Endothelial cell of umbilical vein (primary cell): ENCODE measurements at regions not wholly inside any gene's neighbourhood (a gene's known extent, or its start where the extent isn't known, plus 50 kb on each side); places are given as distances from the start of the nearest gene placed in this dataset.

Source experiments
- BruUV-seq: library from RNA; stranded (reverse); fragments of 400-500 nt; replicated peaks from 2 replicates; lab custom pipeline; 2021; lab: Mats Ljungman, UMichigan
- CTCF ChIA-PET: fragments of 300-600, 350-600 bp; sonication (Branson Sonifier 250); formaldehyde crosslinking; loops from one replicate; lab custom pipeline; 2021; ENCODE audit warnings: antibody characterized with exemption, inconsistent platforms; lab: Charles Lee
- POLR2A ChIA-PET: fragments of 300-600, 350-600 bp; sonication (Branson Sonifier 250); formaldehyde crosslinking; loops from one replicate; lab custom pipeline; 2021; ENCODE audit warnings: antibody characterized with exemption, inconsistent platforms; lab: Charles Lee
- DNase-seq: peaks from one replicate; pipeline ENCODE4 v3.0.0-alpha.2; 2011; ENCODE audit warnings: low read depth, low spot score
- FAIRE-seq: peaks from 2 replicates; lab custom pipeline; 2011; peaks lifted over from hg19 to GRCh38; lab: Jason Lieb, UNC
- H2AFZ ChIP-seq: 2 replicates; pipeline ENCODE4 v1.6.0; 2012; ENCODE audit warnings: low read depth, low read length, control low read depth, inconsistent platforms
- H3K27ac ChIP-seq: 2 replicates; pipeline ENCODE4 v1.5.1; 2011; ENCODE audit warnings: low read depth, mild to moderate bottlenecking, control low read depth, low read length, moderate library complexity; ENCODE audit not compliant: insufficient read depth
- H3K27me3 ChIP-seq, 2 experiments: 2 replicates each; pipeline versions ENCODE4 v1.6.0 to v1.6.1; 2011; ENCODE audit warnings: low read length in 2 of 2, mixed read lengths in 1 of 2; ENCODE audit not compliant: control insufficient read depth in 2 of 2, insufficient read depth in 2 of 2
- H3K36me3 ChIP-seq, 2 experiments: 2 replicates in 1 of 2; 3 replicates in 1 of 2; pipeline ENCODE4 v1.5.1; 2011; ENCODE audit warnings: low read length in 2 of 2, mild to moderate bottlenecking in 1 of 2, moderate library complexity in 1 of 2; ENCODE audit not compliant: control insufficient read depth in 2 of 2, insufficient read depth in 2 of 2; ENCODE audit errors: extremely low read depth in 1 of 2
- H3K4me1 ChIP-seq: 3 replicates; pipeline ENCODE4 v1.5.1; 2011; ENCODE audit warnings: mild to moderate bottlenecking, low read length; ENCODE audit not compliant: control insufficient read depth, insufficient read depth; ENCODE audit errors: extremely low read depth
- H3K4me2 ChIP-seq: 2 replicates; pipeline ENCODE4 v1.6.1; 2011; ENCODE audit warnings: low read length, control low read depth, mixed read lengths; ENCODE audit not compliant: insufficient read depth
- H3K4me3 ChIP-seq, 3 experiments: fragments of 200-600 bp in 1 of 3; sonication (generic), shearing (Covaris generic) in 1 of 3; replicated peaks in 1 of 3; 2 replicates each; pipeline ENCODE4 v1.5.1; 2011 to 2016; ENCODE audit warnings: control low read depth in 3 of 3, low read length in 3 of 3, mild to moderate bottlenecking in 2 of 3, inconsistent platforms in 1 of 3, low read depth in 1 of 3, moderate library complexity in 1 of 3; ENCODE audit not compliant: insufficient read depth in 1 of 3
- H3K79me2 ChIP-seq: 2 replicates; pipeline ENCODE4 v1.6.0; 2012; ENCODE audit warnings: low read length, inconsistent platforms; ENCODE audit not compliant: control insufficient read depth, insufficient read depth
- H3K9ac ChIP-seq: replicated peaks from 2 replicates; pipeline ENCODE3; 2011; ENCODE audit warnings: low read length, control low read depth; ENCODE audit not compliant: insufficient read depth; ENCODE audit errors: extremely low read depth
- H3K9me1 ChIP-seq: replicated peaks from 3 replicates; pipeline ENCODE4 v1.6.0; 2011; ENCODE audit warnings: mild to moderate bottlenecking, low read length; ENCODE audit not compliant: control insufficient read depth, insufficient read depth; ENCODE audit errors: extremely low read depth
- H3K9me3 ChIP-seq: replicated peaks from 2 replicates; pipeline ENCODE4 v1.5.1; 2012; ENCODE audit warnings: low read length, inconsistent platforms; ENCODE audit not compliant: control insufficient read depth, insufficient read depth
- H4K20me1 ChIP-seq: replicated peaks from 2 replicates; pipeline ENCODE3; 2011; ENCODE audit warnings: mild to moderate bottlenecking, low read length; ENCODE audit not compliant: control insufficient read depth, insufficient read depth; ENCODE audit errors: extremely low read depth
- CTCF ChIP-seq, 2 donors: IDR thresholded peaks; 1 replicate in 1 of 2; 2 replicates in 1 of 2; pipeline ENCODE4 v1.5.1; 2011; ENCODE audit warnings: low read length in 2 of 2, mild to moderate bottlenecking in 2 of 2, moderate library complexity in 2 of 2, control low read depth in 1 of 2, inconsistent platforms in 1 of 2, low read depth in 1 of 2; ENCODE audit not compliant: insufficient read depth in 1 of 2; ENCODE audit errors: extremely low read depth in 1 of 2
- EZH2 ChIP-seq: IDR thresholded peaks from 2 replicates; pipeline ENCODE4 v1.6.1; 2012; ENCODE audit warnings: borderline replicate concordance, low read depth, mild to moderate bottlenecking, moderate library complexity, low read length, inconsistent platforms; ENCODE audit not compliant: severe bottlenecking
- FOS ChIP-seq: IDR thresholded peaks from 2 replicates; pipeline ENCODE4 v1.6.1; 2011; ENCODE audit warnings: mild to moderate bottlenecking, low read length, moderate library complexity, borderline replicate concordance; ENCODE audit not compliant: insufficient read depth
- GATA2 ChIP-seq: IDR thresholded peaks from 2 replicates; pipeline ENCODE4 v1.7.0; 2011; ENCODE audit warnings: low read depth, mild to moderate bottlenecking, moderate library complexity, mixed read lengths, low read length; ENCODE audit not compliant: insufficient read length, insufficient read depth
- JUN ChIP-seq: IDR thresholded peaks from 2 replicates; pipeline ENCODE4 v1.6.1; 2011; ENCODE audit warnings: borderline replicate concordance, low read depth; ENCODE audit not compliant: insufficient read length, insufficient read depth
- MYC ChIP-seq: IDR thresholded peaks from one replicate; pipeline ENCODE4 v1.6.1; 2011; ENCODE audit warnings: mild to moderate bottlenecking, low read depth, low read length
- POLR2A ChIP-seq: IDR thresholded peaks from 2 replicates; pipeline ENCODE4 v1.6.1; 2012; ENCODE audit warnings: low read depth, mild to moderate bottlenecking, control low read depth, low read length
- POLR2AphosphoS5 ChIP-seq: IDR thresholded peaks from 2 replicates; pipeline ENCODE4 v1.6.1; 2012; ENCODE audit warnings: low read depth, mild to moderate bottlenecking, control low read depth, low read length, moderate library complexity; ENCODE audit not compliant: insufficient read depth
- dilution Hi-C: fragments of 300-500 bp; cut with MboI; formaldehyde crosslinking; loops from one replicate; pipeline ENCODE4 v1.15.0; 2019; ENCODE audit warnings: low sequenced_read_pairs; ENCODE audit not compliant: extremely low pct_ligation_motif_present
- intact Hi-C: fragments of 100-400 bp; cut with micrococcal nuclease; formaldehyde crosslinking; loops from one replicate; pipeline ENCODE4 v1.10.0; 2022
- TF ChIP-seq, protein P1 (sequence below): IDR thresholded peaks from 2 replicates; pipeline ENCODE4 v1.6.1; 2011; ENCODE audit not compliant: insufficient read depth, insufficient read length

DNA sequence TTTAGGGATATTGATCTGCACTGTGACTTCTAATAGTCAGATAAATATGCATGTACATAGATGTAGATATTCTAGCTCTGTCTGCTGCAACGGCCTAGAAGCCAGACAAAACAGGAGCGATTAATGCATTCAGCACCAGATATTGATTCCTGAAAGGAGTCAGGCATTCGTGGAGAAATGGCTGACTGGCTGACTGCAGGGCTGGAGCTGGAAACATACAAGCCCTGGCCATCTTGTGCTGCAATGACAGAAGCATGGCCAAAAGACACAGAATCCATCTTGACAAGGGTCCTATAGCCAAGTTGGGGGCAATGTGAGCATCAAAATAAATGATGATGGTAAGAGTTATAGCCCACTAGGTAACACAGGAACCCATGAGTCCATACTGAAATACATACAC lies 231.5 kb upstream of the KLHL29 start:
- intact Hi-C loops, result no loop called here
- no peak overlapping the region for H3K9ac ChIP-seq
- H3K27me3 ChIP-seq, result no peaks in the 10 kb centered on the region
- no TSS peak for BruUV-seq
- no peaks in the 10 kb centered on the region for H3K9me3 ChIP-seq
- no peaks in the 10 kb centered on the region for H3K36me3 ChIP-seq
- TF ChIP-seq MYC (no peak), POLR2AphosphoS5 (no peak), JUN (no peak), GATA2 (no peak), FOS (no peak), POLR2A (no peak), EZH2 (no peak), CTCF (IDR thresholded peaks at IDR 0.05; ENCODE audit: extremely low read depth in 1 of 2, insufficient read depth in 1 of 2, low read depth in 1 of 2, low read length in 2 of 2) (no peak)
- TF ChIP-seq, protein P1, sequence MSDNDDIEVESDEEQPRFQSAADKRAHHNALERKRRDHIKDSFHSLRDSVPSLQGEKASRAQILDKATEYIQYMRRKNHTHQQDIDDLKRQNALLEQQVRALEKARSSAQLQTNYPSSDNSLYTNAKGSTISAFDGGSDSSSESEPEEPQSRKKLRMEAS, result no peak
- no peak overlapping the region for H3K27ac ChIP-seq
- H3K9me1 ChIP-seq, result no peaks in the 10 kb centered on the region
- POLR2A ChIA-PET, result no interaction called here
- FAIRE-seq, result no peak
- no peaks in the 10 kb centered on the region for H4K20me1 ChIP-seq
- CTCF ChIA-PET, result no interaction called here
- no peak overlapping the region for H3K4me2 ChIP-seq
- dilution Hi-C loops, result no loop called here
- no peaks in the 10 kb centered on the region for H3K79me2 ChIP-seq
- no peak for DNase-seq
- H3K4me3 ChIP-seq, result no peak overlapping the region
- H3K4me1 ChIP-seq, result no peaks in the 10 kb centered on the region
- no peak overlapping the region for H2AFZ ChIP-seq
